ENCODE measurements at regions not wholly inside any gene's neighbourhood (a gene's known extent, or its start where the extent isn't known, plus 50 kb on each side); places are given as distances from the start of the nearest gene placed in this dataset.

DNA sequence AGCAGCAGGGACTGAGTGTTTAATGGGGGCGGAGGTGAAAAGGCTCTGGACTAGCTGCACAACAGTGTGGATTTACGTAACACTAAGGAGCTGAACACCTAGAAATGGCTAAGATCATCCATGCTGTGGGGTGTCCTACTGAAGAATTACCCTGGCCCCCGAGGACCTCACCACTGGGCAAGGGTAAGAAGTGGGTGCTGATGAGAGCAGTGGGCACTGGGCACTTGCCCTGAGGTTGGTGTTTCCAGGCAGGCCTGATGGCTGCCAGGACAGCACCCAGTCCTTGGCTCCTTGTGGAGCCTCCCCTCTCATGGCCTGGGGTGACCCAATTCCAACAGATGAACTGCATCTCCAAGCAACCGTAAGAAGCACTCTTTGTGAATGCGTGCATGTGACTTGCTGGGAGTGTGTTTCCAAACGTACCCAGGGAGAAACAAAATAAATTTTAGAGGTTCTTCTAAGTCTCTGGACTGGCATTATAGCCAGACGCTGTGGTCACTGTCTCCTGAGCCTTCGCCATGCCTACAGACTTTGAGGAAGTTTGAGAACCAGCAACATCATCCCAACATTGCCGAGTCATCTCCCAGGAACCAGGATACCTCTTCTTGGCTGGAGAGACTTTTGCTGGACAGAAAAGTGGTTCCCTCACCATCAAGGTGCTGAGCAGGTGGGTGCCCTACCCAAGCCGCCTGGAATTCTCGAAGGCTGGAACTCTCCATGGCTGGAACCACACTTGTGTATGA is 245.9 kb downstream of the ERMARD start:
- DNase-seq (ENCODE audit: low spot score), result no peak
- TF ChIP-seq, protein P1, sequence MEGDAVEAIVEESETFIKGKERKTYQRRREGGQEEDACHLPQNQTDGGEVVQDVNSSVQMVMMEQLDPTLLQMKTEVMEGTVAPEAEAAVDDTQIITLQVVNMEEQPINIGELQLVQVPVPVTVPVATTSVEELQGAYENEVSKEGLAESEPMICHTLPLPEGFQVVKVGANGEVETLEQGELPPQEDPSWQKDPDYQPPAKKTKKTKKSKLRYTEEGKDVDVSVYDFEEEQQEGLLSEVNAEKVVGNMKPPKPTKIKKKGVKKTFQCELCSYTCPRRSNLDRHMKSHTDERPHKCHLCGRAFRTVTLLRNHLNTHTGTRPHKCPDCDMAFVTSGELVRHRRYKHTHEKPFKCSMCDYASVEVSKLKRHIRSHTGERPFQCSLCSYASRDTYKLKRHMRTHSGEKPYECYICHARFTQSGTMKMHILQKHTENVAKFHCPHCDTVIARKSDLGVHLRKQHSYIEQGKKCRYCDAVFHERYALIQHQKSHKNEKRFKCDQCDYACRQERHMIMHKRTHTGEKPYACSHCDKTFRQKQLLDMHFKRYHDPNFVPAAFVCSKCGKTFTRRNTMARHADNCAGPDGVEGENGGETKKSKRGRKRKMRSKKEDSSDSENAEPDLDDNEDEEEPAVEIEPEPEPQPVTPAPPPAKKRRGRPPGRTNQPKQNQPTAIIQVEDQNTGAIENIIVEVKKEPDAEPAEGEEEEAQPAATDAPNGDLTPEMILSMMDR (IDR thresholded peaks at IDR 0.05; ENCODE audit: borderline replicate concordance, control extremely low read depth, extremely low read depth, insufficient read depth, missing control alignments), result no peak
- in situ Hi-C loops (cut with MboI; ENCODE audit: low sequenced_read_pairs, unreplicated experiment), result no loop called here

DNA sequence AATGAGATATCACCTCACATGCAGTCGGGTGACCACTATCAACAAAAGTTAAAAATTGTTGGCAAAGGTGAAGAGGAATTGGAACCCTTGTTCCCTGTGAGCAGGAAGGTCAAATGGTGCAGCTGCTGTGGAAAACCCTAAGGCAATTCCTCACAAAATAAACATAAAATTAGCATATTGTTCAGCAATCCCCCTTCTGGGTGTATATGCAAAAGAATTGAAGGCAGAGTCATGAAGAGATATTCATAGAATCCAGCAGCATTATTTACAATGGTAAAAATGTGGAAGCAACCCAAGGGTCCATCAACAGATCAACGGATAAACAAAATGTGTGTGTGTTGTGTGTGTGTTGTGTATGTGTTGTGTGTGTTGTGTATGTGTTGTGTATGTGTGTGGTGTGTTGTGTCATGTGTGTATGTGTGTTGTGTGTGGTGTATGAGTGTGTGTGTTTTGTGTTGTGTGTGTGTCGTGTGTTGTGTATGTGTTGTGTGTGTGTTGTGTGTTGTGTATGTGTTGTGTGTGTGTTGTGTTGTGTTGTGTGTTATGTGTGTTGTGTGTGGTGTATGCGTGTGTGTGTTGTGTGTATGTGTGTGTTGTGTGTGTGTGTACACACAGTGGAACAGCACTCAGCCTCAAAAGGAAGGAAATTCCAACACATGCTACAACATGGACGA is 245.1 kb downstream of the ERMARD start:
- in situ Hi-C loops (cut with MboI; ENCODE audit: low sequenced_read_pairs, unreplicated experiment), result no loop called here
- DNase-seq (ENCODE audit: low spot score), result no peak
- TF ChIP-seq, protein P1 (IDR thresholded peaks at IDR 0.05; ENCODE audit: borderline replicate concordance, control extremely low read depth, extremely low read depth, insufficient read depth, missing control alignments), result no peak

DNA sequence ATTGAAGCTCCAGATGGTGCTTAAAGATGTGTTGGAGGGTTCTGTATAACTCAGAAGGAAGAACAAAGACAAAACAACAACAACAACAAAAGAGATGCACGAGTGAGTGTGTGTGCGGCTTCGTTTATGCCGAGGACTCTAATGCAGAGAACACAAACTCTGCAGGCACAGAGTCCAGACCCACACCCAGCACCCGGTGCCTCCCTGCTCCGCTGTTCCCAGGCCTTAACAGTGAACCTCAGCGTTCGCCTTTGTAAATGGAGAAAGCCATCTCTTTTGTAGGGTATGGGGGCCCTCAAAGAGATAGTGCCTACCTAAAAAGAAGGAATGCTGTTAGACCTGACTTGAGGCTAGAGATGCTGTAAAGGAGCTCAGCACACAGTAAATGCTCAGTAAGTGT is 243.3 kb downstream of the ERMARD start:
- no peak for DNase-seq (ENCODE audit: low spot score)
- in situ Hi-C loops (cut with MboI; ENCODE audit: low sequenced_read_pairs, unreplicated experiment), result no loop called here
- TF ChIP-seq, protein P1 (IDR thresholded peaks at IDR 0.05; ENCODE audit: borderline replicate concordance, control extremely low read depth, extremely low read depth, insufficient read depth, missing control alignments), result no peak

DNA sequence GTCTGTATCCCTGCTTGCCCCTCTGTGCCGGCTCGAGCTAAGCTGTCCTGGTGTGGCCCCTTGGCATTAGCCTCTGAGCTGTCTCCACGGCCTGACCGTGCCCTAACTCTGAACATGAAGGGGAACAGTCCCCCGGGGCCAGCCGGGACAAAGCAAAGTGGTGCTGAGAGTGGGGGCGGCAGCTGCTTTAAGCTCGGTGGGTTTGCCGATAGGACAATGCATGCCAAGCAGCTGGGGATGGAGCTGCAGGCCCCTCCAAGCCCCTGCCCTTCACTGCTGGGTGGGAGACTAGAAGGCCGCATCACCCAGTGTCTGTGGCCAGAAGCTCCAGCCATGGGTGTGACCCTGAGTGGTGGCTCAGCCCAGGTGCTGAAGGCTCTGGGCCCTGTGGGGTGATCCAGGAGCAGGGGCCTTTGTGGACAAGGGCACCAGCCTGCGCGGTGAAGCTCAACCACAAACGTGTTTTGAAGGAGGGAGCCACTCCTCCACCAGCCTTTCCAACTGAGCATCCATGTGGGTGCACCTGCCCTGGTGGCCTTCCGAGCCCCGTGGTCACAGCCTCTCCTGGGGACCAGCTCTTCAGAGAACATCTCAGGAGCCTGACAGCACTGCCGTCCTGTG is 242.5 kb downstream of the ERMARD start:
- in situ Hi-C loops (cut with MboI; ENCODE audit: low sequenced_read_pairs, unreplicated experiment), result no loop called here
- TF ChIP-seq, protein P1 (IDR thresholded peaks at IDR 0.05; ENCODE audit: borderline replicate concordance, control extremely low read depth, extremely low read depth, insufficient read depth, missing control alignments), result no peak
- DNase-seq (ENCODE audit: low spot score), result no peak

DNA sequence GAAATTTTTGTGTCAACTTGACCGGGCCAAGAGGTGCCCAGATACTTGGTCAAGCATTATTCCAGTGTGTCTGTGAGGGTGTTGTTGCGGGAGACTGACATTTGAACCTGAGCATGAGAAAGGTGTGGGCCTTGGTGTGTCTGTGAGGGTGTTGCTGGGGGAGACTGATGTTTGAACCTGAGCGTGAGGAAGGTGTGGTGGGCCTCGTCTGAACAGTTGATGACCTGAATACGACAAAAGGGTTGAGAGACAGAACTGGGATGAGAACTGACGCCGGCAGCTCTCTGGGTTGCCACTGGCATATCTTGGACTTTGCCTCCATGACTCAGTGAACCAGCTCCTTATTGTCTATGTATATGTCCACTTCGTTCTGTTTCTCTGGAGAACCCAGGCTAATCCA is 240.5 kb downstream of the ERMARD start:
- no peak for DNase-seq (ENCODE audit: low spot score)
- in situ Hi-C loops (cut with MboI; ENCODE audit: low sequenced_read_pairs, unreplicated experiment), result no loop called here
- TF ChIP-seq, protein P1 (IDR thresholded peaks at IDR 0.05; ENCODE audit: borderline replicate concordance, control extremely low read depth, extremely low read depth, insufficient read depth, missing control alignments), result no peak

DNA sequence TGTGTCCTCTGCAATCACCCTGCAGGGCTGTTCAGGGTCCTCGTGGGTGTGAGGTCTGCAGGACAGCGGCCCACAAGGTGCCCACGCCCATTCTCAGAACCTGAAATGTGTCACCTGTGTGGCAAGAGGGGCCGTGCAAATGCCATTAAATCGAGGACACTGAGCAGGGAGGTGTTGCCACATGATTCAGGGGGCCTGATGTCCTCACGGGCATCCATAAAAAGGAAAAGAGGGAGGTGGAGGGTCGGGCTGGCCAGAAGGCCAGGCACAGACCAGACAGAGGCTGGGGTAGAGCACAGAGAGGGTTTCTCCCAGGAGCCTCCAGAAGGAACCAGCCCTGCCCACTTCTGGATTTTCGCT is 239.6 kb downstream of the ERMARD start:
- TF ChIP-seq, protein P1 (IDR thresholded peaks at IDR 0.05; ENCODE audit: borderline replicate concordance, control extremely low read depth, extremely low read depth, insufficient read depth, missing control alignments), result no peak
- DNase-seq (ENCODE audit: low spot score), result no peak
- in situ Hi-C loops (cut with MboI; ENCODE audit: low sequenced_read_pairs, unreplicated experiment), result no loop called here
